GM23248 (cell line): ENCODE measurements at regions not wholly inside any gene's neighbourhood (a gene's known extent, or its start where the extent isn't known, plus 50 kb on each side); places are given as distances from the start of the nearest gene placed in this dataset.

Source experiments
- DNase-seq: peaks from one replicate; pipeline ENCODE4 v3.0.0-alpha.2; 2015
- H2AFZ ChIP-seq: fragments of 200-600 bp; sonication (generic); 2 replicates; pipeline ENCODE4 v1.6.1; 2016; ENCODE audit warnings: antibody characterized with exemption
- H3F3A ChIP-seq: fragments of 200-600 bp; sonication (generic); 2 replicates; pipeline ENCODE4 v1.6.1; 2016; ENCODE audit warnings: mild to moderate bottlenecking, antibody characterized with exemption, mixed run types; ENCODE audit not compliant: insufficient read depth
- H3K27ac ChIP-seq: fragments of 200-600 bp; sonication (generic); 2 replicates; pipeline ENCODE4 v1.5.1; 2016; ENCODE audit warnings: mild to moderate bottlenecking
- H3K27me3 ChIP-seq: fragments of 200-600 bp; sonication (generic); replicated peaks from 2 replicates; pipeline ENCODE4 v1.6.1; 2016; ENCODE audit warnings: mild to moderate bottlenecking; ENCODE audit not compliant: insufficient read depth
- H3K36me3 ChIP-seq: fragments of 200-600 bp; sonication (generic); 2 replicates; pipeline ENCODE4 v1.6.1; 2016; ENCODE audit warnings: low read depth, mild to moderate bottlenecking
- H3K4me1 ChIP-seq: fragments of 200-600 bp; sonication (generic); 2 replicates; pipeline ENCODE4 v1.6.1; 2016; ENCODE audit warnings: mild to moderate bottlenecking; ENCODE audit not compliant: insufficient read depth
- H3K4me2 ChIP-seq: fragments of 200-600 bp; sonication (generic); one replicate; pipeline ENCODE4 v1.6.1; 2016; ENCODE audit warnings: mild to moderate bottlenecking; ENCODE audit not compliant: unreplicated experiment
- H3K4me3 ChIP-seq: fragments of 200-600 bp; sonication (generic); 2 replicates; pipeline ENCODE4 v1.5.1; 2016; ENCODE audit warnings: mild to moderate bottlenecking
- H3K79me2 ChIP-seq: fragments of 200-600 bp; sonication (generic); 2 replicates; pipeline ENCODE4 v1.6.1; 2016; ENCODE audit warnings: mild to moderate bottlenecking; ENCODE audit not compliant: insufficient read depth
- H3K9ac ChIP-seq: fragments of 200-600 bp; sonication (generic); 2 replicates; pipeline ENCODE4 v1.6.1; 2016; ENCODE audit warnings: mild to moderate bottlenecking
- H3K9me2 ChIP-seq: fragments of 200-600 bp; sonication (generic); 2 replicates; pipeline ENCODE4 v1.6.1; 2016; ENCODE audit warnings: mixed run types, mild to moderate bottlenecking, moderate library complexity; ENCODE audit not compliant: insufficient read depth
- H3K9me3 ChIP-seq: fragments of 200-600 bp; sonication (generic); one replicate; pipeline ENCODE4 v1.6.1; 2017; ENCODE audit warnings: low read depth
- H4K20me1 ChIP-seq: fragments of 200-600 bp; sonication (generic); 2 replicates; pipeline ENCODE4 v1.6.0; 2016; ENCODE audit not compliant: insufficient read depth
- EZH2 ChIP-seq: fragments of 200-600 bp; sonication (generic); IDR thresholded peaks from 2 replicates; pipeline ENCODE4 v1.6.1; 2018; ENCODE audit warnings: antibody characterized with exemption, mild to moderate bottlenecking; ENCODE audit not compliant: insufficient read depth, poor library complexity, severe bottlenecking
- EZH2phosphoT487 ChIP-seq: fragments of 200-600 bp; sonication (generic); IDR thresholded peaks from 2 replicates; pipeline ENCODE4 v1.6.1; 2018; ENCODE audit warnings: antibody characterized with exemption, moderate library complexity, mild to moderate bottlenecking, low read depth; ENCODE audit not compliant: insufficient read depth
- WGBS, 2 experiments: methylation state at CpG; one replicate each; pipeline ENCODE4 v1.1.6; 2015 to 2017; ENCODE audit warnings: low lambda C conversion rate in 2 of 2, low coverage in 1 of 2; ENCODE audit errors: missing lambda C conversion rate in 2 of 2; 5-methylcytosine and 5-hydroxymethylcytosine counted together
- in situ Hi-C: fragments of 300-500 bp; cut with MboI; formaldehyde crosslinking; loops from 2 replicates; pipeline ENCODE4 v1.15.0; 2020

GRCh38 chr19:30145467-30145866 is 203.4 kb downstream of the URI1 start:
- Histone ChIP-seq H3F3A (no peaks in the 10 kb centered on the region), H3K9me2 (no peaks in the 10 kb centered on the region), H3K27ac (no peak overlapping the region), H3K36me3 (no peaks in the 10 kb centered on the region), H3K9me3 (no peaks in the 10 kb centered on the region), H3K79me2 (no peaks in the 10 kb centered on the region), H3K4me1 (no peaks in the 10 kb centered on the region), H4K20me1 (no peaks in the 10 kb centered on the region), H3K27me3 (no peaks in the 10 kb centered on the region), H3K4me2 (no peak overlapping the region), H3K9ac (no peak overlapping the region), H2AFZ (no peak overlapping the region), H3K4me3 (no peak overlapping the region)
- TF ChIP-seq EZH2 (no peak), EZH2phosphoT487 (no peak)
- DNase-seq = no peak
- WGBS, 2 experiments = 47 to 52% methylated on average over 8 of the region's 8 CpGs
- in situ Hi-C loops = no loop called here

- Histone ChIP-seq H3K9me2 (no peaks in the 10 kb centered on the region), H3K4me3 (no peak overlapping the region), H3K36me3 (no peaks in the 10 kb centered on the region), H3K4me1 (no peaks in the 10 kb centered on the region), H3K9me3 (no peaks in the 10 kb centered on the region), H3F3A (no peaks in the 10 kb centered on the region), H3K4me2 (no peak overlapping the region), H3K27me3 (no peaks in the 10 kb centered on the region), H3K79me2 (no peaks in the 10 kb centered on the region), H2AFZ (no peak overlapping the region), H3K9ac (no peak overlapping the region), H4K20me1 (no peaks in the 10 kb centered on the region), H3K27ac (no peak overlapping the region)
- TF ChIP-seq EZH2phosphoT487 (no peak), EZH2 (no peak)
- in situ Hi-C loops = no loop called here
- no peak for DNase-seq
- 62 to 65% methylated on average over 14 of the region's 14 CpGs for WGBS, 2 experiments
Measured at GRCh38 chr19:30146346-30146745, 204.3 kb downstream of the URI1 start.

- H3K36me3 ChIP-seq = no peaks in the 10 kb centered on the region
- no peaks in the 10 kb centered on the region for H3K79me2 ChIP-seq
- H3K9me3 ChIP-seq = no peaks in the 10 kb centered on the region
- no peaks in the 10 kb centered on the region for H3K4me1 ChIP-seq
- TF ChIP-seq EZH2phosphoT487 (no peak), EZH2 (no peak)
- in situ Hi-C loops = no loop called here
- no peak overlapping the region for H3K4me2 ChIP-seq
- H3K27ac ChIP-seq = no peak overlapping the region
- H4K20me1 ChIP-seq = no peaks in the 10 kb centered on the region
- DNase-seq = no peak
- WGBS, 2 experiments = 57 to 58% methylated on average over 13 of the region's 13 CpGs
- H3K27me3 ChIP-seq = no peaks in the 10 kb centered on the region; the same call in 1 of the 2 replicates
- no peaks in the 10 kb centered on the region for H3K9me2 ChIP-seq
- H3K9ac ChIP-seq = no peak overlapping the region
- no peak overlapping the region for H3K4me3 ChIP-seq
- no peak overlapping the region for H2AFZ ChIP-seq
- H3F3A ChIP-seq = no peaks in the 10 kb centered on the region
Measured at GRCh38 chr19:30148039-30148790, 206.2 kb downstream of the URI1 start.

GRCh38 chr19:30148803-30149202 is 206.8 kb downstream of the URI1 start:
- Histone ChIP-seq H3K4me3 (no peak overlapping the region), H3K4me2 (no peak overlapping the region), H3K9me3 (no peaks in the 10 kb centered on the region), H3K4me1 (no peaks in the 10 kb centered on the region), H3K9ac (no peak overlapping the region), H3K36me3 (no peaks in the 10 kb centered on the region), H3K9me2 (no peaks in the 10 kb centered on the region), H2AFZ (no peak overlapping the region), H3K27ac (no peak overlapping the region), H4K20me1 (no peaks in the 10 kb centered on the region), H3F3A (no peaks in the 10 kb centered on the region), H3K27me3 (no peaks in the 10 kb centered on the region; the same call in 1 of the 2 replicates), H3K79me2 (no peaks in the 10 kb centered on the region)
- TF ChIP-seq EZH2 = no peak
- no peak for TF ChIP-seq EZH2phosphoT487
- no peak for DNase-seq
- in situ Hi-C loops = no loop called here
- WGBS, 2 experiments = 44% methylated on average over 8 of the region's 8 CpGs

GRCh38 chr19:30149300-30149699 is 207.3 kb downstream of the URI1 start:
- no peak for DNase-seq
- no peaks in the 10 kb centered on the region for H4K20me1 ChIP-seq
- H3K9me3 ChIP-seq = no peaks in the 10 kb centered on the region
- H3K27me3 ChIP-seq = no peaks in the 10 kb centered on the region; the same call in 1 of the 2 replicates
- in situ Hi-C loops = no loop called here
- H3K9ac ChIP-seq = no peak overlapping the region
- 38 to 47% methylated on average over 6 of the region's 6 CpGs for WGBS, 2 experiments
- H3K36me3 ChIP-seq = no peaks in the 10 kb centered on the region
- no peaks in the 10 kb centered on the region for H3K79me2 ChIP-seq
- H3F3A ChIP-seq = no peaks in the 10 kb centered on the region
- H3K27ac ChIP-seq = no peak overlapping the region
- no peak for TF ChIP-seq EZH2phosphoT487
- TF ChIP-seq EZH2 = no peak
- H2AFZ ChIP-seq = no peak overlapping the region
- H3K4me3 ChIP-seq = no peak overlapping the region
- no peaks in the 10 kb centered on the region for H3K4me1 ChIP-seq
- no peaks in the 10 kb centered on the region for H3K9me2 ChIP-seq
- H3K4me2 ChIP-seq = no peak overlapping the region
